Kidney (tissue), 13 donors: ENCODE measurements at regions not wholly inside any gene's neighbourhood (a gene's known extent, or its start where the extent isn't known, plus 50 kb on each side); places are given as distances from the start of the nearest gene placed in this dataset.

Experiments
- DNase-seq, 5 donors: peaks; one replicate each; pipeline ENCODE4 v3.0.0-alpha.2; 2013 to 2020
- FAIRE-seq: peaks from 2 replicates; lab custom pipeline; 2012; peaks lifted over from hg19 to GRCh38; lab: Jason Lieb, UNC
- H3K27ac ChIP-seq, 2 donors: one replicate each; pipeline ENCODE4 v1.7.0; 2013; ENCODE audit warnings: low read depth in 2 of 2, low read length in 2 of 2, inconsistent platforms in 1 of 2
- H3K27me3 ChIP-seq: one replicate; pipeline ENCODE4 v1.7.1; 2013; ENCODE audit warnings: low read length, inconsistent platforms; ENCODE audit not compliant: control insufficient read depth, insufficient read depth
- H3K36me3 ChIP-seq, 3 donors: one replicate each; pipeline versions ENCODE4 v1.7.0 to v1.7.1; 2013; ENCODE audit warnings: low read length in 3 of 3, control low read depth in 1 of 3, inconsistent platforms in 1 of 3; ENCODE audit not compliant: insufficient read depth in 3 of 3, control insufficient read depth in 2 of 3
- H3K4me1 ChIP-seq, 3 donors: one replicate each; pipeline versions ENCODE4 v1.7.0 to v1.7.1; 2013; ENCODE audit warnings: low read length in 3 of 3, inconsistent platforms in 1 of 3, low read depth in 1 of 3; ENCODE audit not compliant: control insufficient read depth in 2 of 3, insufficient read depth in 2 of 3
- H3K4me3 ChIP-seq, 3 donors: one replicate each; pipeline versions ENCODE4 v1.7.0 to v1.8.1; 2013; ENCODE audit warnings: low read length in 3 of 3, control low read depth in 1 of 3, inconsistent platforms in 1 of 3
- H3K9ac ChIP-seq, 3 donors: one replicate each; pipeline versions ENCODE4 v1.7.0 to v1.7.1; 2013; ENCODE audit warnings: low read length in 3 of 3, control low read depth in 1 of 3, inconsistent platforms in 1 of 3
- H3K9me3 ChIP-seq, 3 donors: one replicate each; pipeline versions ENCODE4 v1.7.0 to v1.7.1; 2013; ENCODE audit warnings: low read length in 3 of 3, control low read depth in 1 of 3, inconsistent platforms in 1 of 3; ENCODE audit not compliant: control insufficient read depth in 2 of 3, insufficient read depth in 1 of 3
- CTCF ChIP-seq: IDR thresholded peaks from 3 replicates; pipeline ENCODE4 v1.5.1; 2012; ENCODE audit warnings: mild to moderate bottlenecking, moderate library complexity, borderline replicate concordance; ENCODE audit not compliant: insufficient read depth; ENCODE audit errors: extremely low read depth
- intact Hi-C: fragments of 100-400 bp; cut with DNase I; formaldehyde crosslinking; loops from one replicate; pipeline ENCODE4 v1.11.1; 2022
- donor health status: control.
- donor health status: control.
- donor health status: control.
- donor health status: control.
- donor health status: control.
- donor health status: DM: yes; HTN: yes; CAD: no.
- donor health status: Normal renal cell carcinoma (clear cell type).

- TF ChIP-seq CTCF, result no peak
- H3K4me3 ChIP-seq, result no peak overlapping the region
- no peaks in the 10 kb centered on the region for H3K4me1 ChIP-seq
- DNase-seq (no peak), FAIRE-seq (no peak)
- no peaks in the 10 kb centered on the region for H3K36me3 ChIP-seq
- intact Hi-C loops, result no loop called here
- H3K9me3 ChIP-seq, result no peaks in the 10 kb centered on the region
- H3K27ac ChIP-seq, result no peak overlapping the region
- no peak overlapping the region for H3K9ac ChIP-seq
- no peaks in the 10 kb centered on the region for H3K27me3 ChIP-seq
Observed at GRCh38 chr12:78330131-78330530, 499.4 kb downstream of the NAV3 start.

- no peak overlapping the region for H3K4me3 ChIP-seq
- DNase-seq (no peak), FAIRE-seq (no peak)
- no peaks in the 10 kb centered on the region for H3K27me3 ChIP-seq
- no peaks in the 10 kb centered on the region for H3K9me3 ChIP-seq
- no peaks in the 10 kb centered on the region for H3K36me3 ChIP-seq
- H3K9ac ChIP-seq, result no peak overlapping the region
- intact Hi-C loops, result no loop called here
- no peaks in the 10 kb centered on the region for H3K4me1 ChIP-seq
- no peak for TF ChIP-seq CTCF
- H3K27ac ChIP-seq, result no peak overlapping the region
Observed at GRCh38 chr12:78331181-78331580, 500.5 kb downstream of the NAV3 start.

GRCh38 chr12:78331753-78332152 lies 501.1 kb downstream of the NAV3 start:
- H3K4me3 ChIP-seq, result no peak overlapping the region
- FAIRE-seq (no peak), DNase-seq (no peak)
- intact Hi-C loops, result no loop called here
- no peaks in the 10 kb centered on the region for H3K4me1 ChIP-seq
- no peak overlapping the region for H3K9ac ChIP-seq
- no peaks in the 10 kb centered on the region for H3K9me3 ChIP-seq
- H3K27me3 ChIP-seq, result no peaks in the 10 kb centered on the region
- no peak overlapping the region for H3K27ac ChIP-seq
- no peaks in the 10 kb centered on the region for H3K36me3 ChIP-seq
- no peak for TF ChIP-seq CTCF

GRCh38 chr12:78338054-78338785 lies 507.5 kb downstream of the NAV3 start:
- Histone ChIP-seq H3K9ac (no peak overlapping the region), H3K36me3 (no peaks in the 10 kb centered on the region), H3K4me3 (no peak overlapping the region), H3K27me3 (no peaks in the 10 kb centered on the region), H3K9me3 (no peaks in the 10 kb centered on the region), H3K4me1 (no peaks in the 10 kb centered on the region), H3K27ac (no peak overlapping the region)
- FAIRE-seq (no peak), DNase-seq (peak in 1 of 5 donors; percentile 18)
- TF ChIP-seq CTCF, result no peak
- intact Hi-C loops, result no loop called here
